ENCODE measurements at regions not wholly inside any gene's neighbourhood (a gene's known extent, or its start where the extent isn't known, plus 50 kb on each side); places are given as distances from the start of the nearest gene placed in this dataset.

- TF ChIP-seq YY1 (IDR thresholded peaks at IDR 0.05; ENCODE audit: low read depth, low read length), result no peak
- no peak for TF ChIP-seq CREB1 (IDR thresholded peaks at IDR 0.05)
- TF ChIP-seq HDAC6 (IDR thresholded peaks at IDR 0.05; ENCODE audit: low read depth, low read length), result no peak
Measured at GRCh38 chrX:13397878-13398818, 78.3 kb upstream of the ATXN3L start (continued).

All from H1 (cell line).